Suprapubic skin (tissue), 4 donors: ENCODE measurements at regions not wholly inside any gene's neighbourhood (a gene's known extent, or its start where the extent isn't known, plus 50 kb on each side); places are given as distances from the start of the nearest gene placed in this dataset.

Experiments
- DNase-seq, 2 donors: peaks; one replicate each; pipeline ENCODE4 v3.0.0-alpha.2; 2019; ENCODE audit warnings: low spot score in 2 of 2
- H3K27ac ChIP-seq: fragments of 200-600 bp; sonication (generic); one replicate; pipeline ENCODE4 v1.5.1; 2019
- H3K27me3 ChIP-seq: fragments of 200-600 bp; sonication (generic); one replicate; pipeline ENCODE4 v1.5.1; 2019
- H3K36me3 ChIP-seq: fragments of 200-600 bp; sonication (generic); one replicate; pipeline ENCODE4 v1.5.1; 2019
- H3K4me1 ChIP-seq: fragments of 200-600 bp; sonication (generic); one replicate; pipeline ENCODE4 v1.5.1; 2019
- H3K4me3 ChIP-seq: fragments of 200-600 bp; sonication (generic); one replicate; pipeline ENCODE4 v1.5.1; 2019; ENCODE audit warnings: mild to moderate bottlenecking
- H3K9me3 ChIP-seq: fragments of 200-600 bp; sonication (generic); one replicate; pipeline ENCODE4 v1.5.1; 2019
- EP300 ChIP-seq: sonication (generic); formaldehyde crosslinking; IDR thresholded peaks from one replicate; pipeline ENCODE4 v1.6.1; 2017; ENCODE audit warnings: antibody characterized with exemption
- POLR2A ChIP-seq, 2 donors: fragments of 450-650 bp; IDR thresholded peaks; one replicate each; pipeline ENCODE4 v1.6.1; 2017; ENCODE audit warnings: antibody characterized with exemption in 2 of 2, mild to moderate bottlenecking in 2 of 2, moderate library complexity in 2 of 2
- POLR2AphosphoS5 ChIP-seq, 3 donors: sonication (generic); formaldehyde crosslinking; IDR thresholded peaks; one replicate each; pipeline ENCODE4 v1.6.1; 2017; ENCODE audit warnings: antibody characterized with exemption in 3 of 3
- WGBS: methylation state at CpG from one replicate; pipeline ENCODE4 v1.1.5; 2018; 5-methylcytosine and 5-hydroxymethylcytosine counted together
- TF ChIP-seq, protein P1 (sequence below), 2 donors: fragments of 200-600 bp in 1 of 2; fragments of 450-650 bp in 1 of 2; sonication (generic) in 1 of 2; IDR thresholded peaks; one replicate each; pipeline ENCODE4 v1.5.1; 2016 to 2019; ENCODE audit warnings: antibody characterized with exemption in 2 of 2, mild to moderate bottlenecking in 1 of 2, moderate library complexity in 1 of 2

GRCh38 chr16:64370112-64370511 is 751.8 kb downstream of the CDH11 start:
- Histone ChIP-seq H3K9me3 (no peaks in the 10 kb centered on the region), H3K4me1 (no peaks in the 10 kb centered on the region), H3K27ac (no peak overlapping the region), H3K4me3 (no peak overlapping the region), H3K36me3 (no peaks in the 10 kb centered on the region), H3K27me3 (no peaks in the 10 kb centered on the region)
- DNase-seq: no peak
- no peak for TF ChIP-seq POLR2AphosphoS5 (IDR thresholded peaks at IDR 0.05)
- WGBS: 25% methylated on average over 1 of the region's 1 CpG

- 76% methylated on average over 2 of the region's 2 CpGs for WGBS
- H3K27ac ChIP-seq: no peak overlapping the region
- no peaks in the 10 kb centered on the region for H3K9me3 ChIP-seq
- no peak overlapping the region for H3K4me3 ChIP-seq
- no peak for TF ChIP-seq EP300
- TF ChIP-seq, protein P1, sequence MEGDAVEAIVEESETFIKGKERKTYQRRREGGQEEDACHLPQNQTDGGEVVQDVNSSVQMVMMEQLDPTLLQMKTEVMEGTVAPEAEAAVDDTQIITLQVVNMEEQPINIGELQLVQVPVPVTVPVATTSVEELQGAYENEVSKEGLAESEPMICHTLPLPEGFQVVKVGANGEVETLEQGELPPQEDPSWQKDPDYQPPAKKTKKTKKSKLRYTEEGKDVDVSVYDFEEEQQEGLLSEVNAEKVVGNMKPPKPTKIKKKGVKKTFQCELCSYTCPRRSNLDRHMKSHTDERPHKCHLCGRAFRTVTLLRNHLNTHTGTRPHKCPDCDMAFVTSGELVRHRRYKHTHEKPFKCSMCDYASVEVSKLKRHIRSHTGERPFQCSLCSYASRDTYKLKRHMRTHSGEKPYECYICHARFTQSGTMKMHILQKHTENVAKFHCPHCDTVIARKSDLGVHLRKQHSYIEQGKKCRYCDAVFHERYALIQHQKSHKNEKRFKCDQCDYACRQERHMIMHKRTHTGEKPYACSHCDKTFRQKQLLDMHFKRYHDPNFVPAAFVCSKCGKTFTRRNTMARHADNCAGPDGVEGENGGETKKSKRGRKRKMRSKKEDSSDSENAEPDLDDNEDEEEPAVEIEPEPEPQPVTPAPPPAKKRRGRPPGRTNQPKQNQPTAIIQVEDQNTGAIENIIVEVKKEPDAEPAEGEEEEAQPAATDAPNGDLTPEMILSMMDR (IDR thresholded peaks at IDR 0.05): no peak
- no peak for TF ChIP-seq POLR2A (IDR thresholded peaks at IDR 0.05)
- TF ChIP-seq POLR2AphosphoS5 (IDR thresholded peaks at IDR 0.05): no peak
- no peak for DNase-seq
- H3K27me3 ChIP-seq: no peaks in the 10 kb centered on the region
- no peaks in the 10 kb centered on the region for H3K36me3 ChIP-seq
- H3K4me1 ChIP-seq: no peaks in the 10 kb centered on the region
These were observed 756.4 kb downstream of the CDH11 start for GRCh38 chr16:64365448-64365931.

DNA sequence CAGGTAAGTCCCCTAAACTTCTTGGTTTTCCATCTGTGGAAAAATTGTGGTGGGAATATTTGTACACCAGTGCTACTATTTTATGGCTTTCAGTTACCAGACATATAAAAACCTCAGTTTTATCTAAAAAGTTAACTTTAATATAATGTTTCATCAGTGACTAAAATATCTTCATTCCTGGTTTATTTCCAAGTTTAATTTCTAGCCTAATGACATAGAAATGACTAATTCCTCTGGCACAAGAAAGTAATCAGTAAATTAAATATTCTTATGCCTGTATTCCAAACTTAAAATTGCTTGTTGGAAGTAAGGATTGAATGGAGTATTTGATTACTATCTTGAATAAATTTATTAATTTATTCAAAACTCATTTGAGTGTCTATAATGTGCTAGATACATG is 757.0 kb downstream of the CDH11 start:
- TF ChIP-seq POLR2A (IDR thresholded peaks at IDR 0.05) (no peak), POLR2AphosphoS5 (IDR thresholded peaks at IDR 0.05) (no peak), EP300 (no peak)
- TF ChIP-seq, protein P1 (IDR thresholded peaks at IDR 0.05): no peak
- Histone ChIP-seq H3K36me3 (no peaks in the 10 kb centered on the region), H3K4me1 (no peaks in the 10 kb centered on the region), H3K9me3 (no peaks in the 10 kb centered on the region), H3K27me3 (no peaks in the 10 kb centered on the region), H3K4me3 (no peak overlapping the region), H3K27ac (no peak overlapping the region)
- DNase-seq: no peak

- no peak for DNase-seq
- Histone ChIP-seq H3K27ac (no peak overlapping the region), H3K27me3 (no peaks in the 10 kb centered on the region), H3K36me3 (no peaks in the 10 kb centered on the region), H3K9me3 (no peaks in the 10 kb centered on the region), H3K4me3 (no peak overlapping the region), H3K4me1 (no peaks in the 10 kb centered on the region)
- 79% methylated on average over 1 of the region's 1 CpG for WGBS
- TF ChIP-seq, protein P1 (IDR thresholded peaks at IDR 0.05): no peak
- TF ChIP-seq POLR2A (IDR thresholded peaks at IDR 0.05) (no peak), EP300 (no peak), POLR2AphosphoS5 (IDR thresholded peaks at IDR 0.05) (no peak)
These were observed 757.4 kb downstream of the CDH11 start for GRCh38 chr16:64364416-64364815.

GRCh38 chr16:64364016-64364415 is 757.8 kb downstream of the CDH11 start:
- Histone ChIP-seq H3K4me3 (no peak overlapping the region), H3K27ac (no peak overlapping the region), H3K4me1 (no peaks in the 10 kb centered on the region), H3K36me3 (no peaks in the 10 kb centered on the region), H3K9me3 (no peaks in the 10 kb centered on the region), H3K27me3 (no peaks in the 10 kb centered on the region)
- TF ChIP-seq POLR2AphosphoS5 (IDR thresholded peaks at IDR 0.05): no peak
- no peak for TF ChIP-seq EP300
- TF ChIP-seq, protein P1 (IDR thresholded peaks at IDR 0.05): no peak
- no peak for TF ChIP-seq POLR2A (IDR thresholded peaks at IDR 0.05)
- 88% methylated on average over 2 of the region's 2 CpGs for WGBS
- no peak for DNase-seq

- WGBS: 72% methylated on average over 2 of the region's 2 CpGs
- DNase-seq: no peak
- Histone ChIP-seq H3K4me1 (no peaks in the 10 kb centered on the region), H3K27me3 (no peaks in the 10 kb centered on the region), H3K36me3 (no peaks in the 10 kb centered on the region), H3K4me3 (no peak overlapping the region), H3K9me3 (no peaks in the 10 kb centered on the region), H3K27ac (no peak overlapping the region)
- no peak for TF ChIP-seq POLR2AphosphoS5 (IDR thresholded peaks at IDR 0.05)
- TF ChIP-seq EP300: no peak
- TF ChIP-seq, protein P1 (IDR thresholded peaks at IDR 0.05): no peak
- TF ChIP-seq POLR2A (IDR thresholded peaks at IDR 0.05): no peak
These were observed 758.8 kb downstream of the CDH11 start for GRCh38 chr16:64363039-64363438.
